PC-9 (cell line): ENCODE measurements at regions not wholly inside any gene's neighbourhood (a gene's known extent, or its start where the extent isn't known, plus 50 kb on each side); places are given as distances from the start of the nearest gene placed in this dataset.

ENCODE experiments used
- BruUV-seq: library from RNA; stranded (reverse); fragments of 400-500 nt; replicated peaks from 2 replicates; lab custom pipeline; 2021; lab: Mats Ljungman, UMichigan
- CTCF ChIA-PET: fragments of 300-600 bp; sonication (Branson Sonifier 250); formaldehyde crosslinking; loops from one replicate; lab custom pipeline; 2022; ENCODE audit warnings: antibody characterized with exemption; lab: Charles Lee
- POLR2A ChIA-PET: fragments of 300-600 bp; sonication (Branson Sonifier 250); formaldehyde crosslinking; loops from one replicate; lab custom pipeline; 2022; ENCODE audit warnings: antibody characterized with exemption; ENCODE audit not compliant: unreplicated experiment; lab: Charles Lee
- DNase-seq, 2 experiments: peaks; one replicate each; pipeline versions ENCODE4 v3.0.0 to v3.0.0-alpha.2; 2015 to 2022; ENCODE audit warnings: mixed read lengths in 1 of 2
- H2AFZ ChIP-seq: fragments of 200-600 bp; sonication (generic); 2 replicates; pipeline ENCODE4 v1.8.1; 2017; ENCODE audit warnings: antibody characterized with exemption
- H3F3A ChIP-seq: fragments of 200-600 bp; sonication (generic); 2 replicates; pipeline ENCODE4 v1.8.1; 2017; ENCODE audit warnings: antibody characterized with exemption, mild to moderate bottlenecking, low read depth; ENCODE audit not compliant: insufficient read depth
- H3K27ac ChIP-seq: fragments of 200-600 bp; sonication (generic); 2 replicates; pipeline ENCODE4 v1.6.1; 2016; ENCODE audit warnings: mixed run types
- H3K27me3 ChIP-seq: fragments of 200-600 bp; sonication (generic); 2 replicates; pipeline ENCODE4 v1.6.1; 2016; ENCODE audit warnings: low read depth, mixed run types; ENCODE audit not compliant: insufficient read depth
- H3K36me3 ChIP-seq: fragments of 200-600 bp; sonication (generic); 2 replicates; pipeline ENCODE4 v1.6.1; 2016; ENCODE audit warnings: low read depth, mixed run types
- H3K4me1 ChIP-seq: fragments of 200-600 bp; sonication (generic); replicated peaks from 2 replicates; pipeline ENCODE4 v1.6.1; 2016; ENCODE audit warnings: mixed run types; ENCODE audit not compliant: insufficient read depth
- H3K4me2 ChIP-seq: fragments of 200-600 bp; sonication (generic); 2 replicates; pipeline ENCODE4 v1.6.1; 2017; ENCODE audit warnings: mixed run types
- H3K4me3 ChIP-seq: fragments of 200-600 bp; sonication (generic); 2 replicates; pipeline ENCODE4 v1.6.1; 2016; ENCODE audit warnings: mixed run types
- H3K79me2 ChIP-seq: fragments of 200-600 bp; sonication (generic); 2 replicates; pipeline ENCODE4 v1.6.1; 2017; ENCODE audit warnings: low read depth, mixed run types
- H3K9me2 ChIP-seq: fragments of 200-600 bp; sonication (generic); 2 replicates; pipeline ENCODE4 v1.8.1; 2017; ENCODE audit warnings: mild to moderate bottlenecking; ENCODE audit not compliant: insufficient read depth
- H3K9me3 ChIP-seq: fragments of 200-600 bp; sonication (generic); 2 replicates; pipeline ENCODE4 v1.8.1; 2016; ENCODE audit warnings: low read depth; ENCODE audit not compliant: insufficient read depth
- H4K20me1 ChIP-seq: fragments of 200-600 bp; sonication (generic); 2 replicates; pipeline ENCODE4 v1.8.1; 2017; ENCODE audit not compliant: insufficient read depth
- CTCF ChIP-seq: fragments of 200-600 bp; sonication (generic); conservative IDR thresholded peaks from 2 replicates; pipeline ENCODE4 v1.6.1; 2017; ENCODE audit warnings: mixed run types, antibody characterized with exemption, mild to moderate bottlenecking, moderate library complexity
- EZH2 ChIP-seq: fragments of 200-600 bp; sonication (generic); IDR thresholded peaks from 2 replicates; pipeline ENCODE4 v1.8.0; 2017; ENCODE audit warnings: antibody characterized with exemption, low read depth
- intact Hi-C: fragments of 100-400 bp; cut with micrococcal nuclease; formaldehyde crosslinking; loops from one replicate; pipeline ENCODE4 v1.10.0; 2022; ENCODE audit not compliant: unreplicated experiment

GRCh38 chr14:81676395-81676794 is 142.7 kb upstream of the SEL1L start:
- CTCF ChIA-PET: no interaction called here
- BruUV-seq: no TSS peak

GRCh38 chr14:81676879-81677278 is 143.2 kb upstream of the SEL1L start:
- no peaks in the 10 kb centered on the region for H4K20me1 ChIP-seq
- no peak overlapping the region for H3K27ac ChIP-seq
- no peaks in the 10 kb centered on the region for H3K79me2 ChIP-seq
- no peaks in the 10 kb centered on the region for H3K4me1 ChIP-seq
- CTCF ChIA-PET: no interaction called here
- intact Hi-C loops: no loop called here
- POLR2A ChIA-PET: no interaction called here
- no peak overlapping the region for H3K4me2 ChIP-seq
- TF ChIP-seq EZH2 (no peak), CTCF (no peak)
- no peaks in the 10 kb centered on the region for H3K9me3 ChIP-seq
- H3K9me2 ChIP-seq: no peaks in the 10 kb centered on the region
- H3K4me3 ChIP-seq: no peak overlapping the region
- 0 out of 2 replicates have a peak, but pooled peaks cover 6% of the 10 kb centered on the region for H3K27me3 ChIP-seq
- BruUV-seq: no TSS peak
- H2AFZ ChIP-seq: no peak overlapping the region
- no peaks in the 10 kb centered on the region for H3K36me3 ChIP-seq
- no peaks in the 10 kb centered on the region for H3F3A ChIP-seq
- no peak for DNase-seq

More at GRCh38 chr14:81676395-81676794, 142.7 kb upstream of the SEL1L start:
- intact Hi-C loops: no loop called here
- Histone ChIP-seq H3K27me3 (0 out of 2 replicates have a peak, but pooled peaks cover 6% of the 10 kb centered on the region), H3K9me2 (no peaks in the 10 kb centered on the region), H3K4me3 (no peak overlapping the region), H3K27ac (no peak overlapping the region), H4K20me1 (no peaks in the 10 kb centered on the region), H3K36me3 (no peaks in the 10 kb centered on the region), H3K4me2 (no peak overlapping the region), H3K4me1 (no peaks in the 10 kb centered on the region), H3K9me3 (no peaks in the 10 kb centered on the region), H2AFZ (no peak overlapping the region), H3K79me2 (no peaks in the 10 kb centered on the region), H3F3A (no peaks in the 10 kb centered on the region)
- TF ChIP-seq EZH2 (no peak), CTCF (no peak)
- no peak for DNase-seq
- POLR2A ChIA-PET: no interaction called here

- H3K4me2 ChIP-seq: no peak overlapping the region
- intact Hi-C loops: no loop called here
- TF ChIP-seq EZH2 (no peak), CTCF (no peak)
- DNase-seq: no peak
- no peaks in the 10 kb centered on the region for H4K20me1 ChIP-seq
- BruUV-seq: no TSS peak
- no peaks in the 10 kb centered on the region for H3K36me3 ChIP-seq
- H3K27me3 ChIP-seq: 0 out of 2 replicates have a peak, but pooled peaks cover 6% of the 10 kb centered on the region
- no peaks in the 10 kb centered on the region for H3K4me1 ChIP-seq
- H3F3A ChIP-seq: no peaks in the 10 kb centered on the region
- H3K9me2 ChIP-seq: no peaks in the 10 kb centered on the region
- ChIA-PET POLR2A (no interaction called here), CTCF (no interaction called here)
- H2AFZ ChIP-seq: no peak overlapping the region
- H3K27ac ChIP-seq: no peak overlapping the region
- no peaks in the 10 kb centered on the region for H3K9me3 ChIP-seq
- no peaks in the 10 kb centered on the region for H3K79me2 ChIP-seq
- H3K4me3 ChIP-seq: no peak overlapping the region
Observed at GRCh38 chr14:81677736-81678135, 144.1 kb upstream of the SEL1L start.
